NCI-H2196 (cell line): ENCODE measurements at regions not wholly inside any gene's neighbourhood (a gene's known extent, or its start where the extent isn't known, plus 50 kb on each side); places are given as distances from the start of the nearest gene placed in this dataset.

ENCODE experiments used
- DNase-seq: peaks from one replicate; lab custom pipeline; 2025; ENCODE audit not compliant: unreplicated experiment; lab: John Stamatoyannopoulos, UW

GRCh38 chr2:126990200-126990599 is 91.5 kb downstream of the TEX51 start:
- no peak for DNase-seq

GRCh38 chr2:126990605-126991532 is 92.2 kb downstream of the TEX51 start:
- DNase-seq, result no peak

GRCh38 chr2:126994340-126994777 is 95.7 kb downstream of the TEX51 start:
- no peak for DNase-seq

GRCh38 chr2:126995621-126996377 is 97.1 kb downstream of the TEX51 start:
- DNase-seq, result no peak

GRCh38 chr2:126996378-126996699 is 97.6 kb downstream of the TEX51 start:
- DNase-seq, result no peak
